ENCODE measurements at regions not wholly inside any gene's neighbourhood (a gene's known extent, or its start where the extent isn't known, plus 50 kb on each side); places are given as distances from the start of the nearest gene placed in this dataset.

- Histone ChIP-seq H3K36me3 (ENCODE audit: control insufficient read depth, insufficient read depth, low read length) (no peaks in the 10 kb centered on the region), H3K27ac (ENCODE audit: insufficient read depth, low read length) (no peak overlapping the region), H3K9me3 (ENCODE audit: control insufficient read depth, insufficient read depth, low read depth, low read length) (no peaks in the 10 kb centered on the region), H3K27me3 (ENCODE audit: control insufficient read depth, insufficient read depth, low read length) (no peaks in the 10 kb centered on the region), H2AFZ (ENCODE audit: low read length) (no peak overlapping the region), H3K4me3 (replicated peaks in 1 of 4; ENCODE audit: control extremely low read depth in 1 of 4, insufficient read depth in 1 of 4, low read depth in 3 of 4, low read length in 4 of 4) (no peak overlapping the region), H3K4me2 (ENCODE audit: extremely low read depth, insufficient read depth, low read length) (no peak overlapping the region), H3K4me1 (ENCODE audit: control insufficient read depth, extremely low read depth, insufficient read depth, low read length) (no peaks in the 10 kb centered on the region), H4K20me1 (ENCODE audit: control insufficient read depth, extremely low read depth, insufficient read depth, low read length) (no peaks in the 10 kb centered on the region), H3K79me2 (ENCODE audit: control insufficient read depth, insufficient read depth, low read length) (no peaks in the 10 kb centered on the region), H3K9ac (ENCODE audit: insufficient read depth, low read length) (no peak overlapping the region)
- TF ChIP-seq CTCF (conservative IDR thresholded peaks at IDR 0.05 in 1 of 2, IDR thresholded peaks at IDR 0.05 in 1 of 2; ENCODE audit: low read depth in 1 of 2, low read length in 2 of 2) = no peak
- no peak for TF ChIP-seq EZH2 (IDR thresholded peaks at IDR 0.05; ENCODE audit: low read length, missing control alignments)
- DNase-seq (ENCODE audit: low read depth in 2 of 2) = no peak
Measured at GRCh38 chr5:60470881-60471280, 229.1 kb downstream of the DEPDC1B start.

GRCh38 chr5:60469286-60469685, 230.7 kb downstream of the DEPDC1B start:
- no peak overlapping the region for H3K27ac ChIP-seq (ENCODE audit: insufficient read depth, low read length)
- no peaks in the 10 kb centered on the region for H3K36me3 ChIP-seq (ENCODE audit: control insufficient read depth, insufficient read depth, low read length)
- no peaks in the 10 kb centered on the region for H3K27me3 ChIP-seq (ENCODE audit: control insufficient read depth, insufficient read depth, low read length)
- no peak for DNase-seq (ENCODE audit: low read depth in 2 of 2)
- no peaks in the 10 kb centered on the region for H3K79me2 ChIP-seq (ENCODE audit: control insufficient read depth, insufficient read depth, low read length)
- H4K20me1 ChIP-seq (ENCODE audit: control insufficient read depth, extremely low read depth, insufficient read depth, low read length) = no peaks in the 10 kb centered on the region
- H2AFZ ChIP-seq (ENCODE audit: low read length) = no peak overlapping the region
- TF ChIP-seq EZH2 (IDR thresholded peaks at IDR 0.05; ENCODE audit: low read length, missing control alignments) (no peak), CTCF (conservative IDR thresholded peaks at IDR 0.05 in 1 of 2, IDR thresholded peaks at IDR 0.05 in 1 of 2; ENCODE audit: low read depth in 1 of 2, low read length in 2 of 2) (no peak)
- no peak overlapping the region for H3K4me2 ChIP-seq (ENCODE audit: extremely low read depth, insufficient read depth, low read length)
- no peaks in the 10 kb centered on the region for H3K4me1 ChIP-seq (ENCODE audit: control insufficient read depth, extremely low read depth, insufficient read depth, low read length)
- no peaks in the 10 kb centered on the region for H3K9me3 ChIP-seq (ENCODE audit: control insufficient read depth, insufficient read depth, low read depth, low read length)
- no peak overlapping the region for H3K4me3 ChIP-seq (replicated peaks in 1 of 4; ENCODE audit: control extremely low read depth in 1 of 4, insufficient read depth in 1 of 4, low read depth in 3 of 4, low read length in 4 of 4)
- H3K9ac ChIP-seq (ENCODE audit: insufficient read depth, low read length) = no peak overlapping the region

DNA sequence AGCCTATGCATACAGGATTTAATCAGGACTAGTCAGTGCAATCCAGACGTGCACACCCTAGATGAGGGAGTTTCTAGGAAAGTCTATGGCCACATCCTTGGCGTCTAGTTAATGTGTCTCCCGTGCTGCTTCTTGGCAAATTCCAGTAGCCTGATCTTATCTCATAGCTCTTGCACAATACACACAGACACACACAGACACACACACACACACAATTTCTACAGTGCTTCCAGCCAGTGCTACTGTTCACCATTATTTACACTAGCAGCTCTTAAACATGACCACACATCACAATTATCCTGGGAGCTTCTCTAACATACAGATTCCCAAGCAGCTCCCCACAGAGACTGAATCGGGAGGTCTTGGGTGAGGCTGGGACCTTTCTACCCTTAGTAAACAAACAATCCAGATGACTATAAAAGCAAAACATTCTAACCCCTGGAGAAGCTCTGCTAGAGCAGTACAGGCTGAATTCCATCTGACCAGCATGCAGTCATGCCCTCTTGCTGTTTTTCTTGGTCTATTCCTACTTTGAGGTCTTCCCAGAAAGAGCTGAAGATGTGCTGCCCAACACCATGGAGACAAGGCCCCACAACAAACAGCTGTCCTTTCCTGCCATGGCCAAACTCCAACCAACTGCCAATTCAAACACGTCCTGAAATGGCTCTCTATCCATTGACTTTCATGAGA, 236.6 kb downstream of the DEPDC1B start:
- DNase-seq (ENCODE audit: low read depth in 2 of 2) = peak; percentile 8 to 63
- no peaks in the 10 kb centered on the region for H3K36me3 ChIP-seq (ENCODE audit: control insufficient read depth, insufficient read depth, low read length)
- no peak for TF ChIP-seq CTCF (conservative IDR thresholded peaks at IDR 0.05 in 1 of 2, IDR thresholded peaks at IDR 0.05 in 1 of 2; ENCODE audit: low read depth in 1 of 2, low read length in 2 of 2)
- no peak for TF ChIP-seq EZH2 (IDR thresholded peaks at IDR 0.05; ENCODE audit: low read length, missing control alignments)
- H3K9ac ChIP-seq (ENCODE audit: insufficient read depth, low read length) = no peak overlapping the region
- no peaks in the 10 kb centered on the region for H3K9me3 ChIP-seq (ENCODE audit: control insufficient read depth, insufficient read depth, low read depth, low read length)
- no peaks in the 10 kb centered on the region for H4K20me1 ChIP-seq (ENCODE audit: control insufficient read depth, extremely low read depth, insufficient read depth, low read length)
- H3K4me1 ChIP-seq (ENCODE audit: control insufficient read depth, extremely low read depth, insufficient read depth, low read length) = no peaks in the 10 kb centered on the region
- no peak overlapping the region for H2AFZ ChIP-seq (ENCODE audit: low read length)
- no peak overlapping the region for H3K27ac ChIP-seq (ENCODE audit: insufficient read depth, low read length)
- H3K4me2 ChIP-seq (ENCODE audit: extremely low read depth, insufficient read depth, low read length) = no peak overlapping the region
- H3K4me3 ChIP-seq (replicated peaks in 1 of 4; ENCODE audit: control extremely low read depth in 1 of 4, insufficient read depth in 1 of 4, low read depth in 3 of 4, low read length in 4 of 4) = no peak overlapping the region
- no peaks in the 10 kb centered on the region for H3K79me2 ChIP-seq (ENCODE audit: control insufficient read depth, insufficient read depth, low read length)
- H3K27me3 ChIP-seq (ENCODE audit: control insufficient read depth, insufficient read depth, low read length) = no peaks in the 10 kb centered on the region
